ENCODE measurements at regions not wholly inside any gene's neighbourhood (a gene's known extent, or its start where the extent isn't known, plus 50 kb on each side); places are given as distances from the start of the nearest gene placed in this dataset.

DNA sequence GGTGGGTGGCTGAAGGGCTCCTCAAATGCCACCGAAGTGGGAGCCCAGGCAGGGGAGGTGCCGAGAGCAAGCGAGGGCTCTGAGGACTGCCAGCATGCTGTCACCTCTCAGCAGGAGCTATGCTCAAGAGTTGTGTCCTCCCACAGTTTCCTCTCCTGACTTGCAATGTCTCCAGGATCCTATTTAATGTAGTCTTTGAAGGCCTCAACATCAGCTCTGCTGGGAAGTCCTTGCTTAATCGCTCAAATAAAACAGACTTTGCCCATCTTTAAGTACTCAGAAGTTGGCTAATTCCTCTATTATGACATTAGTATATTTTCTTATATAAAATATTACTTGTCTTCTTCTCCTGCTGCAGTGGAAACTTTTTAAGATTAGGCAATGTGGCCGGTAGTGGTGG lies 154.2 kb upstream of the NRIP1 start:
- DNase-seq (ENCODE audit: insufficient read length, low spot score) (no peak), FAIRE-seq (no peak)
- TF ChIP-seq, protein P1, sequence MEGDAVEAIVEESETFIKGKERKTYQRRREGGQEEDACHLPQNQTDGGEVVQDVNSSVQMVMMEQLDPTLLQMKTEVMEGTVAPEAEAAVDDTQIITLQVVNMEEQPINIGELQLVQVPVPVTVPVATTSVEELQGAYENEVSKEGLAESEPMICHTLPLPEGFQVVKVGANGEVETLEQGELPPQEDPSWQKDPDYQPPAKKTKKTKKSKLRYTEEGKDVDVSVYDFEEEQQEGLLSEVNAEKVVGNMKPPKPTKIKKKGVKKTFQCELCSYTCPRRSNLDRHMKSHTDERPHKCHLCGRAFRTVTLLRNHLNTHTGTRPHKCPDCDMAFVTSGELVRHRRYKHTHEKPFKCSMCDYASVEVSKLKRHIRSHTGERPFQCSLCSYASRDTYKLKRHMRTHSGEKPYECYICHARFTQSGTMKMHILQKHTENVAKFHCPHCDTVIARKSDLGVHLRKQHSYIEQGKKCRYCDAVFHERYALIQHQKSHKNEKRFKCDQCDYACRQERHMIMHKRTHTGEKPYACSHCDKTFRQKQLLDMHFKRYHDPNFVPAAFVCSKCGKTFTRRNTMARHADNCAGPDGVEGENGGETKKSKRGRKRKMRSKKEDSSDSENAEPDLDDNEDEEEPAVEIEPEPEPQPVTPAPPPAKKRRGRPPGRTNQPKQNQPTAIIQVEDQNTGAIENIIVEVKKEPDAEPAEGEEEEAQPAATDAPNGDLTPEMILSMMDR (IDR thresholded peaks at IDR 0.05; ENCODE audit: insufficient read depth, missing control alignments): no peak

DNA sequence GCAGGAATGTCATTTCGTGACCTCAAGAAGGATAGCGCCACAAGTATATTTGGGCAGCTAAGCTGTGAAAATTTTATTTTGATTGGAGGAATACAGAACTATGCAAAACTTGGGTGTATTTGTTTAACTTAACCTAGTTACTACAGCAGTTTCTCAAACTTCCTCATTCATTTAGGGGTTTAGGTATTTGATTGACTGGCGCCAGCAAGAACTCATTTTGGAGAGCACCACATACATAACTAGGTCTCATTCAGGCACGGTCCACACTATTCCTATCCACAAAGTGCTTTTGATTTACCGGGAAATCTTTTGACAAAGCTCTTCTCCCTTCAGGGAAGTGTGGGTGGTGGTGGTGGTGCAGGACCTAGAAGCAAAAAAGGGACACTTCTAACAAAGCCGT lies 155.1 kb upstream of the NRIP1 start:
- no peak for FAIRE-seq
- no peak for DNase-seq (ENCODE audit: insufficient read length, low spot score)
- TF ChIP-seq, protein P1 (IDR thresholded peaks at IDR 0.05; ENCODE audit: insufficient read depth, missing control alignments): no peak

DNA sequence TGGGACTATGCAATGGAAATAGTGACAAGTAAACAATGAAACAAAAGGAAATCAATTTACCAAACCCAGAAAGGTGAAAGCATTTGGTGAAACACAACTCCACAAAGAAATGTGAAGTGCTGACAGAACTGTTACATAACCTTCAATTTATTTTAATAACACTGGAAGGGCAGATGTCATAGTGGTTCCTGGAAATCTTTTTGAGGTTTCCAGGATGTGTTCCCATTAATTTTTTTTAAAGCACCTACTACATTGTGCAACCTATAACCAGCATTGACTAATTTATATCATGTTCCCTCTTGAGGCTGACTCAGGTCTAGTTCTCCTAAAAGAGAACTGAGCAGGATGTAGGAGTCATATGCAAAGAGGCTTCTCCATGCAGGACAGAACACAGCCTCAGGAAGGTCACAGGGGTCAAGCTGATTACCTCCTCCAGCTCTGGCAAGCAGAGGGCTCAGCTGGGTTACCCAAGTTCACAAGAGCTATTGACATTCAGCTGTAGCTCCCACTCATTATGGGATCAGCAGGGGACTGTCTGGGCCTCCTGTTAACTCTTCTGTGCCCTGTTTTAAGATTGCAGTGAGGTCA lies 157.1 kb upstream of the NRIP1 start:
- DNase-seq (ENCODE audit: insufficient read length, low spot score): no peak
- FAIRE-seq: peak; percentile 83
- TF ChIP-seq, protein P1 (IDR thresholded peaks at IDR 0.05; ENCODE audit: insufficient read depth, missing control alignments): no peak

DNA sequence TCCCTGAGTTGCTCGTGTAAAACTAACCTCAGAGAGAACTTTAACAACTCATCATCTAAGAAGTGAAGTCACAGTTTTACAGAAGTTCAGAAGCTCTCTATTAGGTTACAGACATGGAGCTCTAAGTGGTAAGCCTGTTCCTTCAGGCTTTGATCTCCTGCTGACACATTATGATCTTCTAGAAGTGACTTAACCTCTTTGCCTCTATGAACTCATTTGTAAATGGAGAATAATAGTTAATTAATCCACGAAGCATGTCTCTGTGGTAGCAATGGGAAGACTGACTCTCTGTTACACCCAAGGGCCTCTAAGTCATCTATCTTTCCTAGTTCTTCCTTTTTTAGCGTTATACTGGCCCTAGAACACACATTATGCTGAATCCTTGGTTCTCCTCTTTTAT lies 157.9 kb upstream of the NRIP1 start:
- FAIRE-seq: no peak
- TF ChIP-seq, protein P1 (IDR thresholded peaks at IDR 0.05; ENCODE audit: insufficient read depth, missing control alignments): no peak
- no peak for DNase-seq (ENCODE audit: insufficient read length, low spot score)

DNA sequence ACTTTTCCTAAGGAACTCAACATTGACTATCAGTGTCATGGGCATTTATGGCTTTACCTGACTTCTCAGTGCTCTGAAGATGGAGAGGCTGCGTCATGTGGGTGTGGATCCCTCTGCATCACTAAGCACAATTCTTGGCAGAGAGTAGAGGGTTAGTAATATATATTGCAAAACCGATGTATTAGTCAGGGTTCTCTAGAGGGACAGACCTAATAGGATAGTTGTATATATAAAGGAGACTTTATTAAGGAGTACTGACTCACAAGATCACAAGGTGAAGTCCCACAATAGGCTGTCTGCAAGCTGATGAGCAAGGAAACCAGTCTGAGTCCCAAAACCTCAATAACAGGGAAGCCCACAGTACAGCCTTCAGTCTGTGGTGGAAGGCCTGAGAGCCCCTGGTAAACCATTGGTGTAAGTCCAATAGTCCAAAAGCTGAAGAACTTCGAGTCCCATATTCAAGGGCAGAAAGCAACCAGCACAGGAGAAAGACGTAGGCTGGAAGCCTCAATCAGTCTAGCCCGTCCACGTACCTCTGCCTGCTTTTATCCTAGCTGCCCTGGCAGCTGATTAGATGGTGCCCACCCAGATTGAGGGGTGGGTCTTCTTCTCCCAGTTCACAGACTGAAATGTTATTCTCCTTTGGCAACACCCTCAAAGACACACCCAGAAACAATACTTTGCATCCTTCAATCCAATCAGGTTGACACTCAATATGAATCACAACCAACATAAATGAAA lies 159.7 kb upstream of the NRIP1 start:
- TF ChIP-seq, protein P1 (IDR thresholded peaks at IDR 0.05; ENCODE audit: insufficient read depth, missing control alignments): no peak
- FAIRE-seq (no peak), DNase-seq (ENCODE audit: insufficient read length, low spot score) (no peak)

DNA sequence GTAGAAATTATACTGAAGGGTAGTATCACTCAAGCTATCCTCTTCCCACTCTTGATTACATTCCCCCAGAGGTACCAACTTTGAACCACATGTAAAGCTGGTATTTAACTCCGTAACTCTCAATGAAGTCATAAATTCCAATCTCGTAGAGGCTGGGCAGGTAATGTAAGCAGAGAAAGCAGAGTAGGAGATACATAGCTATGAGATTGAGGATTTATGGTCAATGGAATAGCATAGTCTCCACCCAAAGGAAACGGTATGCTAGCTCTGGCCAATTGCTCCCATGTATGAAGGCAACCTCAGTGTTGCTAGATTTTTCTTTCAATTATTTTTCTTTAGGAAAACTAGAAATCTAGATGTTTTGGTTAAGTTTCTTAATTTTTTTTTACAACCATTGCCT lies 163.1 kb upstream of the NRIP1 start:
- FAIRE-seq (no peak), DNase-seq (ENCODE audit: insufficient read length, low spot score) (no peak)
- TF ChIP-seq, protein P1 (IDR thresholded peaks at IDR 0.05; ENCODE audit: insufficient read depth, missing control alignments): no peak

DNA sequence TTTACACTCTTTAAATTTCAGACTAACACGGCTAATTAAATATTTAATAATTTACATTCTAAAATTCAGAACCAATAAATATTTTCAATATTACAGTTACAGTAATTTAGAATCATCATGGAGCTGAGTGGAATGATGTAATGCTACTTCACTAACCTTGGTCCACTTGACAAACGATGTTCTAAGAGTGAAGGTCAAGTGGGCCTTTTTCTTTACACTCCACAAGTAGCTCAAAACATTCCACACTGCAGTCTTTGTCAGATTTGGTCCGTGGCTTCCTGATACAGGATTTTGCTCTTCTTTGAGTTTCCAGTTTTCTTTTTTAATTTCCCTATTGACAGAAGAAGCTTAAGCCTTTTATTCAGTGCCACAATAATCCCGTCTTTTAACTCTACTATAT lies 164.6 kb upstream of the NRIP1 start:
- DNase-seq (ENCODE audit: insufficient read length, low spot score) (no peak), FAIRE-seq (no peak)
- TF ChIP-seq, protein P1 (IDR thresholded peaks at IDR 0.05; ENCODE audit: insufficient read depth, missing control alignments): no peak

All from D721Med (cell line).